OCI-LY1 (cell line): ENCODE measurements at regions not wholly inside any gene's neighbourhood (a gene's known extent, or its start where the extent isn't known, plus 50 kb on each side); places are given as distances from the start of the nearest gene placed in this dataset.

Source experiments
- H2AFZ ChIP-seq: fragments of 200-600 bp; sonication (generic), shearing (Covaris generic); 2 replicates; pipeline ENCODE4 v1.6.0; 2014; ENCODE audit warnings: antibody characterized with exemption, mild to moderate bottlenecking, low read length
- H3F3A ChIP-seq: fragments of 200-600 bp; sonication (generic), shearing (Covaris generic); 2 replicates; pipeline ENCODE4 v1.6.0; 2014; ENCODE audit warnings: mild to moderate bottlenecking, antibody characterized with exemption, low read length, moderate library complexity; ENCODE audit not compliant: insufficient read depth
- H3K27ac ChIP-seq: fragments of 200-600 bp; sonication (generic); 2 replicates; pipeline ENCODE4 v1.5.1; 2014; ENCODE audit warnings: low read length, mixed run types, mild to moderate bottlenecking, low read depth; ENCODE audit not compliant: poor library complexity, severe bottlenecking
- H3K27me3 ChIP-seq: fragments of 200-600 bp; sonication (generic); 2 replicates; pipeline ENCODE4 v1.6.0; 2014; ENCODE audit warnings: antibody characterized with exemption, mild to moderate bottlenecking, low read length, moderate library complexity; ENCODE audit not compliant: insufficient read depth
- H3K36me3 ChIP-seq: fragments of 200-600 bp; sonication (generic); 2 replicates; pipeline ENCODE4 v1.6.1; 2014; ENCODE audit warnings: mild to moderate bottlenecking, antibody characterized with exemption, low read length, moderate library complexity, mixed read lengths; ENCODE audit not compliant: insufficient read depth
- H3K4me1 ChIP-seq: fragments of 200-600 bp; sonication (generic); 2 replicates; pipeline ENCODE4 v1.5.1; 2014; ENCODE audit warnings: mild to moderate bottlenecking, low read length, moderate library complexity; ENCODE audit not compliant: insufficient read depth, severe bottlenecking
- H3K4me2 ChIP-seq: fragments of 200-600 bp; sonication (generic), shearing (Covaris generic); 2 replicates; pipeline ENCODE4 v1.6.1; 2014; ENCODE audit warnings: low read length
- H3K4me3 ChIP-seq: fragments of 200-600 bp; sonication (generic); 2 replicates; pipeline ENCODE4 v1.5.1; 2014; ENCODE audit warnings: low read length, low read depth, mild to moderate bottlenecking, mixed read lengths; ENCODE audit not compliant: poor library complexity, severe bottlenecking
- H3K79me2 ChIP-seq: fragments of 200-600 bp; shearing (Covaris generic); 2 replicates; pipeline ENCODE4 v1.6.1; 2016; ENCODE audit warnings: mixed run types, low read length, mixed read lengths; ENCODE audit not compliant: insufficient read depth
- H3K9ac ChIP-seq: fragments of 200-600 bp; sonication (generic), shearing (Covaris generic); 2 replicates; pipeline ENCODE4 v1.6.1; 2014; ENCODE audit warnings: mild to moderate bottlenecking, low read length, mixed read lengths
- H3K9me2 ChIP-seq: fragments of 200-600 bp; sonication (generic), shearing (Covaris generic); 2 replicates; pipeline ENCODE4 v1.6.1; 2014; ENCODE audit warnings: low read depth, mild to moderate bottlenecking, low read length, mixed read lengths
- H3K9me3 ChIP-seq: fragments of 200-600 bp; shearing (Covaris generic); 2 replicates; pipeline ENCODE4 v1.6.1; 2014; ENCODE audit warnings: low read length, mixed read lengths
- H4K20me1 ChIP-seq: fragments of 200-600 bp; sonication (generic), shearing (Covaris generic); 2 replicates; pipeline ENCODE4 v1.6.0; 2016; ENCODE audit warnings: mild to moderate bottlenecking, low read length; ENCODE audit not compliant: insufficient read depth
- EZH2 ChIP-seq: fragments of 200-600 bp; sonication (generic), shearing (Covaris generic); IDR thresholded peaks from 2 replicates; pipeline ENCODE4 v1.8.0; 2017; ENCODE audit warnings: borderline replicate concordance, mixed run types, mild to moderate bottlenecking, antibody characterized with exemption, low read length, moderate library complexity, mixed read lengths
- TF ChIP-seq, protein P1 (sequence below): fragments of 200-600 bp; sonication (generic), shearing (Covaris generic); IDR thresholded peaks from 2 replicates; pipeline ENCODE4 v1.5.1; 2017; ENCODE audit warnings: mild to moderate bottlenecking, antibody characterized with exemption, low read length, moderate library complexity, mixed read lengths

DNA sequence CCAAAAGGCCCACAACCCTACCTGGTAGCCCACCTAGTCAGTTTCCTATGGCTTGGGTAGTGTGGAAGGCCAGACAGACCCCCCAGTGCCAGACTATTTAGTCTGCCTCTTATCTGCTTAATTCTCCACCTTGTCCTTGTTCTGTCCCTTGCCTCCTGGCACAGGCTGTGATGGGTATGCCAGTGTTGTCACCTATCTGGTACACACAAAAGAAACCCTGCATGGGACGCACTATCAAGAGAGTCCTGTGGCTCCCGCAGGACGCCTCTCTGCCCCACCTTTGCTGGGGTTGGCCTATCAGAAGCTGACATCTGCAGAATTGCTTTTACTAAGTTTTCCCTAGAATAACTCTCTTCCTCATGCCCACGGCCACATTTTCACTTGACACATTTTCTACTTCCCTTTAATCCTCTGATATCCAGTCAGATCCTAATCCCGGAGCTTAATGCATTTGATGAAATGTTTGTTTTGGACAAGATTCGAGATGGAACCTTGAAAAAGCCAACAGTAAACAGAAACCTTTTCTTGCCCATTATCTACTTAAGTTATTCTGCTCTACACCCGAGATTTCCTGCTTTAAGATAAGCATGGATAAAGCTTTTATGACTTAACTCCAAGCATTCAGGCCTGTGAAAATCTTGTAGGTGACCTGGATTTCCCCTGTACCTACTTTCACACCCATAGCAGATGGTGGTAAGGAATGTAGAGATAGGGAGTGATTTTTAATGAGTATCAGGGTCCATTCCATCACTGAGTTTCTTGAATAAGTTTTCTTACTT lies 468.5 kb downstream of the ZNF608 start:
- Histone ChIP-seq H2AFZ (no peak overlapping the region), H3K9ac (no peak overlapping the region), H3K79me2 (no peaks in the 10 kb centered on the region), H3F3A (no peaks in the 10 kb centered on the region), H3K4me3 (no peak overlapping the region), H3K4me2 (no peak overlapping the region), H4K20me1 (no peaks in the 10 kb centered on the region), H3K9me3 (no peaks in the 10 kb centered on the region), H3K4me1 (no peaks in the 10 kb centered on the region), H3K27ac (no peak overlapping the region), H3K9me2 (no peaks in the 10 kb centered on the region), H3K27me3 (no peaks in the 10 kb centered on the region), H3K36me3 (no peaks in the 10 kb centered on the region)
- TF ChIP-seq, protein P1, sequence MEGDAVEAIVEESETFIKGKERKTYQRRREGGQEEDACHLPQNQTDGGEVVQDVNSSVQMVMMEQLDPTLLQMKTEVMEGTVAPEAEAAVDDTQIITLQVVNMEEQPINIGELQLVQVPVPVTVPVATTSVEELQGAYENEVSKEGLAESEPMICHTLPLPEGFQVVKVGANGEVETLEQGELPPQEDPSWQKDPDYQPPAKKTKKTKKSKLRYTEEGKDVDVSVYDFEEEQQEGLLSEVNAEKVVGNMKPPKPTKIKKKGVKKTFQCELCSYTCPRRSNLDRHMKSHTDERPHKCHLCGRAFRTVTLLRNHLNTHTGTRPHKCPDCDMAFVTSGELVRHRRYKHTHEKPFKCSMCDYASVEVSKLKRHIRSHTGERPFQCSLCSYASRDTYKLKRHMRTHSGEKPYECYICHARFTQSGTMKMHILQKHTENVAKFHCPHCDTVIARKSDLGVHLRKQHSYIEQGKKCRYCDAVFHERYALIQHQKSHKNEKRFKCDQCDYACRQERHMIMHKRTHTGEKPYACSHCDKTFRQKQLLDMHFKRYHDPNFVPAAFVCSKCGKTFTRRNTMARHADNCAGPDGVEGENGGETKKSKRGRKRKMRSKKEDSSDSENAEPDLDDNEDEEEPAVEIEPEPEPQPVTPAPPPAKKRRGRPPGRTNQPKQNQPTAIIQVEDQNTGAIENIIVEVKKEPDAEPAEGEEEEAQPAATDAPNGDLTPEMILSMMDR = no peak
- TF ChIP-seq EZH2 = no peak

DNA sequence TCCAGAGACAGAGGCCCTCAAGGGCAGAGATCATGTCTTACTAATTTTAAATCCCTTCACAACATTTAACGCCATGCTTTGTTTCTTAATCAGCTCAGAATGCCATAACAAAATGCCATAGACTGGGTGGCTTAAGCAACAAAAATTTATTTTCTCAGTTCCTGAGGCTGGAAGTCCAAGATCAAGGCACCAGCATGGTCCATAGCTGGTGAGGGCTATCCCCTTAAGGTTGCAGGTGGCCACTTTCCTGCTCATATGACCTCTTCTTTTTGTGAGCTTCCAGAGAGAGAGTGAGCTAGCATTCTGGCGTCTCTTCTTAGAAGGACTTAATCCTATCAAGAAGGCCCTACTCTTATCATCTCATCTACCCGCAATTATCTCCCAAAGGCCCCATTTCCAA lies 470.3 kb downstream of the ZNF608 start:
- H3K9me3 ChIP-seq = no peaks in the 10 kb centered on the region
- no peak overlapping the region for H3K4me3 ChIP-seq
- H3K27me3 ChIP-seq = no peaks in the 10 kb centered on the region
- no peaks in the 10 kb centered on the region for H3K79me2 ChIP-seq
- no peak overlapping the region for H3K4me2 ChIP-seq
- no peaks in the 10 kb centered on the region for H3K4me1 ChIP-seq
- H4K20me1 ChIP-seq = no peaks in the 10 kb centered on the region
- H3K27ac ChIP-seq = no peak overlapping the region
- H3K36me3 ChIP-seq = no peaks in the 10 kb centered on the region
- no peak overlapping the region for H2AFZ ChIP-seq
- no peak overlapping the region for H3K9ac ChIP-seq
- H3K9me2 ChIP-seq = no peaks in the 10 kb centered on the region
- TF ChIP-seq, protein P1 = no peak
- no peak for TF ChIP-seq EZH2
- H3F3A ChIP-seq = no peaks in the 10 kb centered on the region

DNA sequence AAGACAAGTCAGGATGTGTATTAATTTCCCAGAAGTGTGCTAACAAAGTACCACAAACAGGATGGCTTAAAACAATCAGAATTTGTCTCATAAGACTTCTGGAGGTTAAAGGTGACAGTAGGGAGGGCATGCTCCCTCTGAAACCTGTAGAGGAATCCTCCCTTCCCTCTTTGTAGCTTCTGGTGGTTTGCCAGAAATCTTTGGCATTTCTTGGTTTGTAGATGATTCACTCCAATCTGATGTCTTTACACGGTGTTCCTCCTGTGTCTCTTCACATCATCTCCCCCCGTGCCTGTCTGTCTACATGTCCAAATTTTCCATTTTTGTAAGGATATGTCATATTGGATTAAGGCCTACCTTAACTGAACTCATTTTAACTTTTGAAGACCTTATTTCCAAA lies 471.5 kb downstream of the ZNF608 start:
- H3K79me2 ChIP-seq = no peaks in the 10 kb centered on the region
- TF ChIP-seq EZH2 = no peak
- TF ChIP-seq, protein P1 = no peak
- H3K27me3 ChIP-seq = no peaks in the 10 kb centered on the region
- H3K9ac ChIP-seq = no peak overlapping the region
- H3K9me2 ChIP-seq = no peaks in the 10 kb centered on the region
- no peaks in the 10 kb centered on the region for H3K36me3 ChIP-seq
- H3K4me3 ChIP-seq = no peak overlapping the region
- no peak overlapping the region for H3K4me2 ChIP-seq
- H4K20me1 ChIP-seq = no peaks in the 10 kb centered on the region
- no peak overlapping the region for H3K27ac ChIP-seq
- H3K4me1 ChIP-seq = no peaks in the 10 kb centered on the region
- no peaks in the 10 kb centered on the region for H3F3A ChIP-seq
- H2AFZ ChIP-seq = no peak overlapping the region
- no peaks in the 10 kb centered on the region for H3K9me3 ChIP-seq
